ENCODE measurements at regions not wholly inside any gene's neighbourhood (a gene's known extent, or its start where the extent isn't known, plus 50 kb on each side); places are given as distances from the start of the nearest gene placed in this dataset.

GRCh38 chr7:89908736-89909135 lies 245.5 kb upstream of the STEAP1 start:
- POLR2A ChIA-PET, result no interaction called here
- CTCF ChIA-PET, result no interaction called here
- H3K4me3 ChIP-seq (ENCODE audit: low read depth, low read length), result no peak overlapping the region
- DNase-seq (ENCODE audit: low read depth, low spot score), result no peak
- TF ChIP-seq CTCF (IDR thresholded peaks at IDR 0.05; ENCODE audit: insufficient read depth, low read length, missing control alignments), result no peak

- ChIA-PET CTCF (no interaction called here), POLR2A (no interaction called here)
- no peak for DNase-seq (ENCODE audit: low read depth, low spot score)
- no peak overlapping the region for H3K4me3 ChIP-seq (ENCODE audit: low read depth, low read length)
- no peak for TF ChIP-seq CTCF (IDR thresholded peaks at IDR 0.05; ENCODE audit: insufficient read depth, low read length, missing control alignments)
These were observed 239.6 kb upstream of the STEAP1 start for GRCh38 chr7:89914711-89915110.

- no peak overlapping the region for H3K4me3 ChIP-seq (ENCODE audit: low read depth, low read length)
- ChIA-PET CTCF (no interaction called here), POLR2A (no interaction called here)
- no peak for TF ChIP-seq CTCF (IDR thresholded peaks at IDR 0.05; ENCODE audit: insufficient read depth, low read length, missing control alignments)
- no peak for DNase-seq (ENCODE audit: low read depth, low spot score)
These were observed 228.1 kb upstream of the STEAP1 start for GRCh38 chr7:89926194-89926593.

- ChIA-PET POLR2A (no interaction called here), CTCF (no interaction called here)
- no peak for TF ChIP-seq CTCF (IDR thresholded peaks at IDR 0.05; ENCODE audit: insufficient read depth, low read length, missing control alignments)
- no peak for DNase-seq (ENCODE audit: low read depth, low spot score)
- no peak overlapping the region for H3K4me3 ChIP-seq (ENCODE audit: low read depth, low read length)
These were observed 227.6 kb upstream of the STEAP1 start for GRCh38 chr7:89926701-89927100.

GRCh38 chr7:89927762-89928161 lies 226.5 kb upstream of the STEAP1 start:
- ChIA-PET POLR2A (no interaction called here), CTCF (no interaction called here)
- no peak for DNase-seq (ENCODE audit: low read depth, low spot score)
- H3K4me3 ChIP-seq (ENCODE audit: low read depth, low read length), result no peak overlapping the region
- no peak for TF ChIP-seq CTCF (IDR thresholded peaks at IDR 0.05; ENCODE audit: insufficient read depth, low read length, missing control alignments)

GRCh38 chr7:89928451-89928850 lies 225.8 kb upstream of the STEAP1 start:
- ChIA-PET POLR2A (interaction anchor here (0.6 kb wide), 1 partner anchor 8 kb away, joined by 3 read pairs; no protein-coding TSS in a partner anchor), CTCF (no interaction called here)
- no peak for TF ChIP-seq CTCF (IDR thresholded peaks at IDR 0.05; ENCODE audit: insufficient read depth, low read length, missing control alignments)
- DNase-seq (ENCODE audit: low read depth, low spot score), result no peak
- H3K4me3 ChIP-seq (ENCODE audit: low read depth, low read length), result no peak overlapping the region
